Skeletal muscle satellite cell (primary cell): ENCODE measurements at regions not wholly inside any gene's neighbourhood (a gene's known extent, or its start where the extent isn't known, plus 50 kb on each side); places are given as distances from the start of the nearest gene placed in this dataset.

ENCODE experiments used
- H3K27me3 ChIP-seq: 2 replicates; pipeline ENCODE4 v1.7.0; 2013; ENCODE audit warnings: low read length; ENCODE audit not compliant: control insufficient read depth, insufficient read depth
- H3K36me3 ChIP-seq: 2 replicates; pipeline ENCODE4 v1.7.0; 2013; ENCODE audit warnings: mild to moderate bottlenecking, control low read depth, low read length; ENCODE audit not compliant: insufficient read depth
- H3K4me1 ChIP-seq: 2 replicates; pipeline ENCODE4 v1.7.0; 2013; ENCODE audit warnings: low read length; ENCODE audit not compliant: control insufficient read depth, insufficient read depth
- H3K4me2 ChIP-seq: 2 replicates; pipeline ENCODE4 v1.7.0; 2013; ENCODE audit warnings: mild to moderate bottlenecking, low read length
- H3K4me3 ChIP-seq: 2 replicates; pipeline ENCODE4 v1.7.0; 2013; ENCODE audit warnings: low read length
- H3K9ac ChIP-seq: 2 replicates; pipeline ENCODE4 v1.7.0; 2013; ENCODE audit warnings: mild to moderate bottlenecking, low read depth, low read length, moderate library complexity
- H3K9me3 ChIP-seq: replicated peaks from 2 replicates; pipeline ENCODE4 v1.7.0; 2013; ENCODE audit warnings: mild to moderate bottlenecking, control low read depth, low read length

DNA sequence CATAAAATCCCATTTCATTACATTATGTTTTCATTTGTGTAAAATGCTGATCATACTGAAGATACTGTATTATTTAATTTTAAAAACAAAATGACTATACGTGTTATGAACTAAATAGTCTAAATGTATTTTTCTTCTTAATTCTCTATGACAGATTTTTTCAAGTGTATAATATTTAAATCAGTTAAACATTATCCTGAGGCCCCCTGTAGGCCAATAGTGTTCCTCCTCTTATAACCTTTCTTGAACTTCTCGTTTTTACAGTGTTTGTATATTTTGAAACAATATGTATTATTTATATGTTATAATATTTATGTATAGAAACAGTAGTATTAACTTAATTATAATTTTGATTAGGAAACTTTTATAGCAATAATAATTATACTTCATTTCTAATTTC is 151.1 kb upstream of the CHORDC1 start:
- no peaks in the 10 kb centered on the region for H3K27me3 ChIP-seq
- H3K4me3 ChIP-seq, result no peak overlapping the region
- no peaks in the 10 kb centered on the region for H3K9me3 ChIP-seq
- H3K9ac ChIP-seq, result no peak overlapping the region
- H3K36me3 ChIP-seq, result no peaks in the 10 kb centered on the region
- no peak overlapping the region for H3K4me2 ChIP-seq
- no peaks in the 10 kb centered on the region for H3K4me1 ChIP-seq

DNA sequence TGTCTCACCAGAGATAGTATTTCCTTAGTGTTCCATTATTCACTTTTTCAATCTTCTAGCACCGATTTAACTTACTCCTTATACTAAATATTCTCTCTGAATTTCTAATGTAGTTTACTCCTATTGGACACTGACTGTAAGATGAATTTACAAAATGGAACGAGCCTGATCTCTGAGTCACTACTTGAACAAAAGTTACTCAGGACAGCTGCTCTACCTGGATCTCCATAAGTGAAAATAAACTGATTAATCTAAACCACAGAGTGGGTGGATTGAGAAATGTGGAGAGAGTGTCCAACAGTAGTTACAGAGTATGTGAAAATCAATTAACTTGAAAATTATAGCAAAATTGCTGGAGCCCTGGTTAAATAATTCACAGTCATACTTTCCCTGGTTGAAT is 141.7 kb upstream of the CHORDC1 start:
- H3K4me1 ChIP-seq, result no peaks in the 10 kb centered on the region
- no peaks in the 10 kb centered on the region for H3K9me3 ChIP-seq
- no peak overlapping the region for H3K4me3 ChIP-seq
- H3K27me3 ChIP-seq, result no peaks in the 10 kb centered on the region
- H3K4me2 ChIP-seq, result no peak overlapping the region
- no peak overlapping the region for H3K9ac ChIP-seq
- H3K36me3 ChIP-seq, result no peaks in the 10 kb centered on the region

DNA sequence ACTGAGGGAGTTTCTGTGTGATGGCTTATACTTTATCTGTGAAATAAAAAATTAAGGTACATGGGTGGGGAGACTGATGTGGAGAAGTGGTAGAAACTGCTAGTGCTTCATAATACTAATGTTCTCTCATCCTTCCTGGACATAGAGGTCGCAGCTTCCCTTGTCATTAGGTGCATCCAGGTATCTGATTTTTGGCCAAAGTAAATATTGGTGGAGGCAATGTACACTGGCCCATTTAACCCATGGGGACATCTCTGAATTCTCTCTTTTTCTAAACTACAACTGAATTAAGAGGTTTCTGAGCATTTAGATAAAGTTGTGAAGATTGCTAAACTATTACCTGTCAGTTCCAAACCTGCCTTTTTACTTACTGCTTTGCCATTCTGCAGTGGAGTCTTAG is 140.9 kb upstream of the CHORDC1 start:
- no peak overlapping the region for H3K4me2 ChIP-seq
- H3K4me1 ChIP-seq, result no peaks in the 10 kb centered on the region
- H3K9ac ChIP-seq, result no peak overlapping the region
- H3K27me3 ChIP-seq, result no peaks in the 10 kb centered on the region
- no peaks in the 10 kb centered on the region for H3K36me3 ChIP-seq
- no peaks in the 10 kb centered on the region for H3K9me3 ChIP-seq
- H3K4me3 ChIP-seq, result no peak overlapping the region

- Histone ChIP-seq H3K4me1 (no peaks in the 10 kb centered on the region), H3K4me2 (no peak overlapping the region), H3K4me3 (no peak overlapping the region), H3K9me3 (no peaks in the 10 kb centered on the region), H3K27me3 (no peaks in the 10 kb centered on the region), H3K9ac (no peak overlapping the region), H3K36me3 (no peaks in the 10 kb centered on the region)
Measured at GRCh38 chr11:90355200-90355599, 132.4 kb upstream of the CHORDC1 start.

DNA sequence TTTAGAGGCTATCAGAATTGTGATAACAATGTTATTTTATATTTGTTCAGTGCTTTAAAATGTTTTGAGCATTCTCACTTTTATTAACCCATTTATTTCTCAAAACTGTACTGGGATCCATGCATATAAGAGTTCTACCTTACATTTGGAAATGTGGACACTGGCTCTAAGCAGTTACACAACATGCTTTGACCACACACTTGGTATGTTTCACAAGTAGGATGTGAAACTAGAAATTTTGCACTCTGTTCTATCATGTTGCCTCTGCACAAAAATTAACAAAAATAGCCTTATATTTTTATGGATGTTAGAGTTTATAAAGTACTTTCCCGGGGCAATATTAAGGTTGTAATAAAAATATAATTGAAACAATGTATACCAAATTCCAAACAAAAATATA is 126.9 kb upstream of the CHORDC1 start:
- Histone ChIP-seq H3K9ac (no peak overlapping the region), H3K4me1 (no peaks in the 10 kb centered on the region), H3K9me3 (no peaks in the 10 kb centered on the region), H3K4me2 (no peak overlapping the region), H3K27me3 (no peaks in the 10 kb centered on the region), H3K36me3 (no peaks in the 10 kb centered on the region), H3K4me3 (no peak overlapping the region)

DNA sequence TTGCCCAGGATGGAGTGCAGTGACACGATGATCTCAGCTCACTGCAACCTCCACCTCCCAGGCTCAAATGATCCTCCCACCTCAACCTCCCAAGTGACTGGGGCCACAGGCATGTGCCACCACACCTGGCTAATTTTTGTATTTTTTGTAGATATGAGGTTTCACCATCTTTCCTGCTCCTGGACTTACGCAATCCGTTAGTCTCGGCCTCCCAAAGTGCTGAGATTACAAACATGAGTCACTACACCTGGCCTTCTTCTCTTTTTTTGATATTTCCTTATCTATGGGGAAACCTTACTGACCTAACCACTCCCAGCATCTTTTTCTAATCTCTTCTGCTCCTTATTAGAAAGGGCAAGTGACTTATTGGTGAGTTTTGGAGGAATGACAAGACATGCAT is 121.7 kb upstream of the CHORDC1 start:
- Histone ChIP-seq H3K4me3 (no peak overlapping the region), H3K9ac (no peak overlapping the region), H3K27me3 (no peaks in the 10 kb centered on the region), H3K4me2 (no peak overlapping the region), H3K9me3 (no peaks in the 10 kb centered on the region), H3K36me3 (no peaks in the 10 kb centered on the region), H3K4me1 (no peaks in the 10 kb centered on the region)

- Histone ChIP-seq H3K27me3 (no peaks in the 10 kb centered on the region), H3K4me2 (no peak overlapping the region), H3K4me3 (no peak overlapping the region), H3K9ac (no peak overlapping the region), H3K4me1 (no peaks in the 10 kb centered on the region), H3K9me3 (no peaks in the 10 kb centered on the region), H3K36me3 (no peaks in the 10 kb centered on the region)
Measured at GRCh38 chr11:90343673-90344072, 120.8 kb upstream of the CHORDC1 start.

GRCh38 chr11:90341986-90342385 is 119.1 kb upstream of the CHORDC1 start:
- Histone ChIP-seq H3K4me3 (no peak overlapping the region), H3K36me3 (no peaks in the 10 kb centered on the region), H3K9me3 (no peaks in the 10 kb centered on the region), H3K27me3 (no peaks in the 10 kb centered on the region), H3K9ac (no peak overlapping the region), H3K4me1 (no peaks in the 10 kb centered on the region), H3K4me2 (no peak overlapping the region)

DNA sequence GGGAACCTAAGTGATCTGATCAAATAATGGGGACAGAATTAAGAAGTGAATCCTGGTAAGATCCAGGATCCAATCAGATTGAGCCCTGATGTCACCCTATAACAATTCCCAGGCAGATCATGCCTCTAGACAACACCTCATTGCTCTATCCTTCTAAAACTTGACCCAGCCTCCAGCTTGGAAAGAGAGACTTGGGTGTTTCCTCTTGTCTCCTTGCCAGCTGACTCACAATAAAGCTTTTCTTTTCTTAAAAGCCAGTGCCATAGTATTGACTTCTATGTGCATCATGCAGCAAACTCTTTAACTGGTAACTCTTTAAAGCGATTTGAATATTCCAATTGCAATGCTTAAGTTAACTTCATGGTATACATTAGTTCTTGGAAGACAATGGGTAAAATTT is 109.6 kb upstream of the CHORDC1 start:
- H3K4me3 ChIP-seq, result no peak overlapping the region
- H3K4me2 ChIP-seq, result no peak overlapping the region
- no peaks in the 10 kb centered on the region for H3K36me3 ChIP-seq
- no peaks in the 10 kb centered on the region for H3K4me1 ChIP-seq
- no peak overlapping the region for H3K9ac ChIP-seq
- no peaks in the 10 kb centered on the region for H3K27me3 ChIP-seq
- no peaks in the 10 kb centered on the region for H3K9me3 ChIP-seq

DNA sequence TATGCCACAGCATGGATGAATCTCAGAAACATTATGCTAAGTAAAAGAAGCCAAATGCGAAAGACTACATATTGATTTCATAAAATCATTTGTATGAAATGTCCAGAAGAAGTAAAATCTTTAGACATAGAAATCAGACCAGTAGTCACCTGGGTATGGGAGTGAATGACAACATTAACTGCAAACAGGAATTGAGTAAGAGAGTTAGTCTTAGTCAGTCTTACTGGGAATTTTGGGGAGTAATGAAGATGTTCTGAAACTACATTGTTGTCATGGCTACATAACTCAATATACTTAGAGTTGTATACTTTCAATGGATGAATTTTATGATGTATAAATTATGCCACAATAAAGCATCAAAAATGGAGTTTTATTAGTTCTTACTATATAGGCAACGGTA is 107.8 kb upstream of the CHORDC1 start:
- Histone ChIP-seq H3K9me3 (no peaks in the 10 kb centered on the region), H3K4me2 (no peak overlapping the region), H3K4me3 (no peak overlapping the region), H3K9ac (no peak overlapping the region), H3K36me3 (no peaks in the 10 kb centered on the region), H3K27me3 (no peaks in the 10 kb centered on the region), H3K4me1 (no peaks in the 10 kb centered on the region)

GRCh38 chr11:90329043-90329442 is 106.2 kb upstream of the CHORDC1 start:
- Histone ChIP-seq H3K4me1 (no peaks in the 10 kb centered on the region), H3K4me2 (no peak overlapping the region), H3K4me3 (no peak overlapping the region), H3K36me3 (no peaks in the 10 kb centered on the region), H3K9ac (no peak overlapping the region), H3K9me3 (no peaks in the 10 kb centered on the region), H3K27me3 (no peaks in the 10 kb centered on the region)

DNA sequence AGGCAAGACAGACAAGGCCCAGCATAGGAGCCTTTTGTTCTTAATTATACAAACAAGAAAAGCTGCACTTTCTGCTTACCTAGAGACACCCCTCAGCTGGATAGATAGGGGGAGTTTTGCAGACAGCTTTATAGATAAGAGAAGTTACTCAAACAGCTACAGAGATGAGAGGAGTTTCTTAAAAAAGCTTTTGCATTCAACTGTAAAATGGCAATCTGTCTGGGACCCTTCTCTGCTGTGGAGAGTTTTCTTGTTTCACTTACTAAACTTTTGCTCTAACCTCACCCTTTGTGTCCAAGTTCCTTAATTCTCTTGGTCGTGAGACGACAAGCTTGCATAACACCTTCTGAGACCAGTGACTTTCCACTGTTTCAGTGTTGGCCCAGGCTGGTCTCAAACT is 103.8 kb upstream of the CHORDC1 start:
- Histone ChIP-seq H3K27me3 (no peaks in the 10 kb centered on the region), H3K4me3 (no peak overlapping the region), H3K9me3 (no peaks in the 10 kb centered on the region), H3K9ac (no peak overlapping the region), H3K4me1 (no peaks in the 10 kb centered on the region), H3K36me3 (no peaks in the 10 kb centered on the region), H3K4me2 (no peak overlapping the region)

DNA sequence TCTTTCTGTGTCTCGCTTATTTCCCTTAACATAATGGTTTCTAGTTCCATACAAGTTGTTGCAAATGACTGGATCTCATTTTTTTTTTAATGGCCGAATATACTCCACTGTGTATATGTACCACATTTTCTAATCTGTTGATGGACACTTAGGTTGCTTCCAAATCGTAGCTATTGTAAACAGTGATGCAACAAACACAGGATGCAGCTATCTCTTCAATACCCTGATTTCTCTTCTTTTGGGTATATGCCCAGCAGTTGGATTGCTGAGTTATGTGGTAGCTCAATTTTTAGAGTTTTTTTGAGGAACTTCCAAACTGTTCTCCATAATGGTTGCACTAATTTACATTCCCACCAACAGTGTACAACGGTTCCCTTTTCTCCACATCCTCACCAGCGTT is 100.4 kb upstream of the CHORDC1 start:
- no peaks in the 10 kb centered on the region for H3K9me3 ChIP-seq
- H3K4me1 ChIP-seq, result no peaks in the 10 kb centered on the region
- no peak overlapping the region for H3K4me3 ChIP-seq
- H3K9ac ChIP-seq, result no peak overlapping the region
- H3K27me3 ChIP-seq, result no peaks in the 10 kb centered on the region
- no peak overlapping the region for H3K4me2 ChIP-seq
- H3K36me3 ChIP-seq, result no peaks in the 10 kb centered on the region
